KMS-11 (cell line): ENCODE measurements at regions not wholly inside any gene's neighbourhood (a gene's known extent, or its start where the extent isn't known, plus 50 kb on each side); places are given as distances from the start of the nearest gene placed in this dataset.

ENCODE experiments used
- H2AFZ ChIP-seq: fragments of 200-600 bp; sonication (generic); 2 replicates; pipeline ENCODE4 v1.6.1; 2016; ENCODE audit warnings: antibody characterized with exemption, mixed run types, low read depth
- H3K27ac ChIP-seq: fragments of 200-600 bp; sonication (generic); 2 replicates; pipeline ENCODE4 v1.6.1; 2016; ENCODE audit warnings: mild to moderate bottlenecking, mixed run types
- H3K27me3 ChIP-seq: fragments of 200-600 bp; sonication (generic); 2 replicates; pipeline ENCODE4 v1.6.1; 2017; ENCODE audit warnings: mild to moderate bottlenecking, low read depth, mixed run types, moderate library complexity; ENCODE audit not compliant: insufficient read depth
- H3K36me3 ChIP-seq: fragments of 200-600 bp; sonication (generic); 2 replicates; pipeline ENCODE4 v1.6.1; 2017; ENCODE audit warnings: mild to moderate bottlenecking, mixed run types; ENCODE audit not compliant: insufficient read depth
- H3K4me1 ChIP-seq: fragments of 200-600 bp; sonication (generic); 2 replicates; pipeline ENCODE4 v1.6.1; 2016; ENCODE audit warnings: mild to moderate bottlenecking, low read depth, mixed run types; ENCODE audit not compliant: poor library complexity, severe bottlenecking
- H3K4me2 ChIP-seq: fragments of 200-600 bp; sonication (generic); 2 replicates; pipeline ENCODE4 v1.7.0; 2016; ENCODE audit warnings: mild to moderate bottlenecking, mixed run types
- H3K4me3 ChIP-seq: fragments of 200-600 bp; sonication (generic); IDR thresholded peaks from 2 replicates; pipeline ENCODE4 v1.6.1; 2017; ENCODE audit warnings: low read depth, low read length, mixed read lengths; ENCODE audit not compliant: insufficient read depth
- H3K79me2 ChIP-seq: fragments of 200-600 bp; sonication (generic); 2 replicates; pipeline ENCODE4 v1.6.1; 2016; ENCODE audit warnings: low read depth, mixed run types; ENCODE audit not compliant: insufficient read depth
- H3K9ac ChIP-seq: fragments of 200-600 bp; sonication (generic); 2 replicates; pipeline ENCODE4 v1.6.1; 2016; ENCODE audit warnings: mild to moderate bottlenecking, mixed run types
- H4K20me1 ChIP-seq: fragments of 200-600 bp; sonication (generic); 2 replicates; pipeline ENCODE4 v1.6.1; 2016; ENCODE audit warnings: mild to moderate bottlenecking, mixed run types; ENCODE audit not compliant: insufficient read depth
- CTCF ChIP-seq: fragments of 200-600 bp; sonication (generic); conservative IDR thresholded peaks from 2 replicates; pipeline ENCODE4 v1.6.1; 2017; ENCODE audit warnings: low read depth, mild to moderate bottlenecking, antibody characterized with exemption, low read length, moderate library complexity, mixed read lengths

- no peaks in the 10 kb centered on the region for H3K36me3 ChIP-seq
- H2AFZ ChIP-seq: no peak overlapping the region
- no peaks in the 10 kb centered on the region for H4K20me1 ChIP-seq
- H3K9ac ChIP-seq: no peak overlapping the region
- H3K4me3 ChIP-seq: no peak overlapping the region
- H3K79me2 ChIP-seq: no peaks in the 10 kb centered on the region
- no peak for TF ChIP-seq CTCF
- H3K27me3 ChIP-seq: peaks cover 84% of the 10 kb centered on the region
- H3K27ac ChIP-seq: no peak overlapping the region
- H3K4me1 ChIP-seq: no peaks in the 10 kb centered on the region
- no peak overlapping the region for H3K4me2 ChIP-seq
These were observed 101.5 kb upstream of the CSF3R start for GRCh38 chr1:36583980-36584782.

GRCh38 chr1:36583080-36583479 lies 100.4 kb upstream of the CSF3R start:
- no peaks in the 10 kb centered on the region for H3K36me3 ChIP-seq

GRCh38 chr1:36582066-36582755 lies 99.5 kb upstream of the CSF3R start:
- H3K79me2 ChIP-seq: no peaks in the 10 kb centered on the region
- no peaks in the 10 kb centered on the region for H3K36me3 ChIP-seq
- H3K4me3 ChIP-seq: no peak overlapping the region
- H3K27ac ChIP-seq: no peak overlapping the region
- no peaks in the 10 kb centered on the region for H3K4me1 ChIP-seq
- H4K20me1 ChIP-seq: no peaks in the 10 kb centered on the region
- H3K4me2 ChIP-seq: no peak overlapping the region
- H2AFZ ChIP-seq: no peak overlapping the region
- no peak overlapping the region for H3K9ac ChIP-seq
- TF ChIP-seq CTCF: no peak
- H3K27me3 ChIP-seq: peaks cover 86% of the 10 kb centered on the region

More at GRCh38 chr1:36583080-36583479, 100.4 kb upstream of the CSF3R start:
- H2AFZ ChIP-seq: no peak overlapping the region
- no peak overlapping the region for H3K4me3 ChIP-seq
- H3K27ac ChIP-seq: no peak overlapping the region
- TF ChIP-seq CTCF: no peak
- H3K79me2 ChIP-seq: no peaks in the 10 kb centered on the region
- no peak overlapping the region for H3K4me2 ChIP-seq
- H3K9ac ChIP-seq: no peak overlapping the region
- no peaks in the 10 kb centered on the region for H3K4me1 ChIP-seq
- H4K20me1 ChIP-seq: no peaks in the 10 kb centered on the region
- peaks cover 90% of the 10 kb centered on the region for H3K27me3 ChIP-seq

GRCh38 chr1:36580524-36580923 lies 97.8 kb upstream of the CSF3R start:
- no peak overlapping the region for H3K4me3 ChIP-seq

More at GRCh38 chr1:36580524-36580923, 97.8 kb upstream of the CSF3R start:
- Histone ChIP-seq H3K4me1 (no peaks in the 10 kb centered on the region), H3K79me2 (no peaks in the 10 kb centered on the region), H3K36me3 (no peaks in the 10 kb centered on the region), H3K4me2 (no peak overlapping the region), H3K9ac (no peak overlapping the region), H2AFZ (no peak overlapping the region), H3K27me3 (peaks cover 77% of the 10 kb centered on the region), H3K27ac (no peak overlapping the region), H4K20me1 (no peaks in the 10 kb centered on the region)
- no peak for TF ChIP-seq CTCF
